ENCODE measurements at regions not wholly inside any gene's neighbourhood (a gene's known extent, or its start where the extent isn't known, plus 50 kb on each side); places are given as distances from the start of the nearest gene placed in this dataset.

- 79% methylated on average over 4 of the region's 4 CpGs for WGBS
- no peak for ATAC-seq
- H3K27ac ChIP-seq (ENCODE audit: low read length) = no peak overlapping the region
These were observed 336.5 kb downstream of the CRPPA start for GRCh38 chr7:16084875-16085274.

GRCh38 chr7:16084370-16084769, 337.0 kb downstream of the CRPPA start:
- ATAC-seq = peak in 1 of 2 donors; percentile 52
- no peaks in the 10 kb centered on the region for H3K9me3 ChIP-seq (ENCODE audit: control insufficient read depth, low read length)
- intact Hi-C loops (cut with DNase I) = no loop called here
- H3K4me1 ChIP-seq (ENCODE audit: control insufficient read depth, insufficient read depth, low read length) = no peaks in the 10 kb centered on the region
- no peak for DNase-seq
- WGBS = 41% methylated on average over 3 of the region's 3 CpGs
- H3K27ac ChIP-seq (ENCODE audit: low read length) = no peak overlapping the region
- H3K27me3 ChIP-seq (ENCODE audit: control insufficient read depth, insufficient read depth) = no peaks in the 10 kb centered on the region
- no peak overlapping the region for H3K4me3 ChIP-seq (ENCODE audit: low read length)

More at GRCh38 chr7:16084875-16085274, 336.5 kb downstream of the CRPPA start:
- H3K4me1 ChIP-seq (ENCODE audit: control insufficient read depth, insufficient read depth, low read length) = no peaks in the 10 kb centered on the region
- no peak for DNase-seq
- no peak overlapping the region for H3K4me3 ChIP-seq (ENCODE audit: low read length)
- H3K27me3 ChIP-seq (ENCODE audit: control insufficient read depth, insufficient read depth) = no peaks in the 10 kb centered on the region
- H3K9me3 ChIP-seq (ENCODE audit: control insufficient read depth, low read length) = no peaks in the 10 kb centered on the region
- intact Hi-C loops (cut with DNase I) = no loop called here

GRCh38 chr7:16083931-16084330, 337.4 kb downstream of the CRPPA start:
- Histone ChIP-seq H3K27ac (ENCODE audit: low read length) (no peak overlapping the region), H3K27me3 (ENCODE audit: control insufficient read depth, insufficient read depth) (no peaks in the 10 kb centered on the region), H3K9me3 (ENCODE audit: control insufficient read depth, low read length) (no peaks in the 10 kb centered on the region), H3K4me1 (ENCODE audit: control insufficient read depth, insufficient read depth, low read length) (no peaks in the 10 kb centered on the region), H3K4me3 (ENCODE audit: low read length) (no peak overlapping the region)
- DNase-seq (no peak), ATAC-seq (no peak)
- WGBS = 37% methylated on average over 3 of the region's 3 CpGs
- intact Hi-C loops (cut with DNase I) = no loop called here

- 88% methylated on average over 2 of the region's 2 CpGs for WGBS
- intact Hi-C loops (cut with DNase I) = no loop called here
- DNase-seq = no peak
- Histone ChIP-seq H3K4me3 (ENCODE audit: low read length) (no peak overlapping the region), H3K27ac (ENCODE audit: low read length) (no peak overlapping the region), H3K4me1 (ENCODE audit: control insufficient read depth, insufficient read depth, low read length) (no peaks in the 10 kb centered on the region), H3K27me3 (ENCODE audit: control insufficient read depth, insufficient read depth) (no peaks in the 10 kb centered on the region), H3K9me3 (ENCODE audit: control insufficient read depth, low read length) (no peaks in the 10 kb centered on the region)
- ATAC-seq = no peak
These were observed 341.2 kb downstream of the CRPPA start for GRCh38 chr7:16080131-16080530.

GRCh38 chr7:16079723-16080122, 341.6 kb downstream of the CRPPA start:
- Histone ChIP-seq H3K9me3 (ENCODE audit: control insufficient read depth, low read length) (no peaks in the 10 kb centered on the region), H3K27me3 (ENCODE audit: control insufficient read depth, insufficient read depth) (no peaks in the 10 kb centered on the region), H3K4me1 (ENCODE audit: control insufficient read depth, insufficient read depth, low read length) (no peaks in the 10 kb centered on the region), H3K27ac (ENCODE audit: low read length) (no peak overlapping the region), H3K4me3 (ENCODE audit: low read length) (no peak overlapping the region)
- no peak for DNase-seq
- ATAC-seq = no peak
- intact Hi-C loops (cut with DNase I) = loop anchor here (5.0 to 10.0 kb wide), 5 partner anchors 483 to 772 kb away; no protein-coding TSS in a partner anchor
- WGBS = 92% methylated on average over 3 of the region's 3 CpGs

GRCh38 chr7:16078076-16078952, 343.0 kb downstream of the CRPPA start:
- Histone ChIP-seq H3K4me3 (ENCODE audit: low read length) (no peak overlapping the region), H3K27me3 (ENCODE audit: control insufficient read depth, insufficient read depth) (no peaks in the 10 kb centered on the region), H3K4me1 (ENCODE audit: control insufficient read depth, insufficient read depth, low read length) (no peaks in the 10 kb centered on the region), H3K27ac (ENCODE audit: low read length) (no peak overlapping the region), H3K9me3 (ENCODE audit: control insufficient read depth, low read length) (no peaks in the 10 kb centered on the region)
- intact Hi-C loops (cut with DNase I) = loop anchor here (5.0 to 10.0 kb wide), 5 partner anchors 484 to 771 kb away; no protein-coding TSS in a partner anchor
- ATAC-seq (peak; percentile 46 to 54), DNase-seq (no peak)
- 17% methylated on average over 3 of the region's 3 CpGs for WGBS

- WGBS = 21% methylated on average over 6 of the region's 6 CpGs
- H3K27ac ChIP-seq (ENCODE audit: low read length) = no peak overlapping the region
These were observed 350.0 kb downstream of the CRPPA start for GRCh38 chr7:16071246-16071857.

GRCh38 chr7:16070806-16071205, 350.5 kb downstream of the CRPPA start:
- DNase-seq (no peak), ATAC-seq (no peak)
- no peaks in the 10 kb centered on the region for H3K27me3 ChIP-seq (ENCODE audit: control insufficient read depth, insufficient read depth)
- no peaks in the 10 kb centered on the region for H3K9me3 ChIP-seq (ENCODE audit: control insufficient read depth, low read length)
- WGBS = 81% methylated on average over 3 of the region's 3 CpGs
- intact Hi-C loops (cut with DNase I) = loop anchor here in 2 of 4 donors (5.0 to 10.0 kb wide), 3 partner anchors 494 to 756 kb away; no protein-coding TSS in a partner anchor
- no peak overlapping the region for H3K4me3 ChIP-seq (ENCODE audit: low read length)
- H3K27ac ChIP-seq (ENCODE audit: low read length) = no peak overlapping the region
- no peaks in the 10 kb centered on the region for H3K4me1 ChIP-seq (ENCODE audit: control insufficient read depth, insufficient read depth, low read length)

More at GRCh38 chr7:16071246-16071857, 350.0 kb downstream of the CRPPA start:
- intact Hi-C loops (cut with DNase I) = loop anchor here in 2 of 4 donors (5.0 to 10.0 kb wide), 3 partner anchors 493 to 757 kb away; no protein-coding TSS in a partner anchor
- H3K9me3 ChIP-seq (ENCODE audit: control insufficient read depth, low read length) = no peaks in the 10 kb centered on the region
- no peaks in the 10 kb centered on the region for H3K27me3 ChIP-seq (ENCODE audit: control insufficient read depth, insufficient read depth)
- peak in 1 of 2 donors; percentile 58 for ATAC-seq
- H3K4me1 ChIP-seq (ENCODE audit: control insufficient read depth, insufficient read depth, low read length) = no peaks in the 10 kb centered on the region
- peak in 1 of 3 donors; percentile 48 for DNase-seq
- H3K4me3 ChIP-seq (ENCODE audit: low read length) = no peak overlapping the region

GRCh38 chr7:16069998-16070397, 351.3 kb downstream of the CRPPA start:
- H3K4me3 ChIP-seq (ENCODE audit: low read length) = no peak overlapping the region
- 65% methylated on average over 5 of the region's 5 CpGs for WGBS
- no peaks in the 10 kb centered on the region for H3K9me3 ChIP-seq (ENCODE audit: control insufficient read depth, low read length)
- H3K27me3 ChIP-seq (ENCODE audit: control insufficient read depth, insufficient read depth) = no peaks in the 10 kb centered on the region
- H3K4me1 ChIP-seq (ENCODE audit: control insufficient read depth, insufficient read depth, low read length) = no peaks in the 10 kb centered on the region
- DNase-seq = no peak
- H3K27ac ChIP-seq (ENCODE audit: low read length) = no peak overlapping the region
- no peak for ATAC-seq
- intact Hi-C loops (cut with DNase I) = loop anchor here in 2 of 4 donors (5.0 to 10.0 kb wide), 5 partner anchors 235 to 755 kb away; partner anchors contain the start of gene MEOX2 (in 1 of the 2)

- H3K9me3 ChIP-seq (ENCODE audit: control insufficient read depth, low read length) = no peaks in the 10 kb centered on the region
- DNase-seq = no peak
- WGBS = 60% methylated on average over 2 of the region's 2 CpGs
- no peak for ATAC-seq
- H3K27me3 ChIP-seq (ENCODE audit: control insufficient read depth, insufficient read depth) = no peaks in the 10 kb centered on the region
- H3K4me1 ChIP-seq (ENCODE audit: control insufficient read depth, insufficient read depth, low read length) = no peaks in the 10 kb centered on the region
- intact Hi-C loops (cut with DNase I) = loop anchor here in 1 of 4 donors (10.0 kb wide), 2 partner anchors 233 to 383 kb away; partner anchors contain the start of gene MEOX2
- H3K27ac ChIP-seq (ENCODE audit: low read length) = no peak overlapping the region
- H3K4me3 ChIP-seq (ENCODE audit: low read length) = no peak overlapping the region
These were observed 353.2 kb downstream of the CRPPA start for GRCh38 chr7:16068183-16068582.

- intact Hi-C loops (cut with DNase I) = loop anchor here in 1 of 4 donors (10.0 kb wide), 2 partner anchors 233 to 383 kb away; partner anchors contain the start of gene MEOX2
- no peaks in the 10 kb centered on the region for H3K4me1 ChIP-seq (ENCODE audit: control insufficient read depth, insufficient read depth, low read length)
- H3K27ac ChIP-seq (ENCODE audit: low read length) = peak overlapping the region; percentile 70
- peak overlapping the region; percentile 16 for H3K4me3 ChIP-seq (ENCODE audit: low read length)
- H3K9me3 ChIP-seq (ENCODE audit: control insufficient read depth, low read length) = no peaks in the 10 kb centered on the region
- H3K27me3 ChIP-seq (ENCODE audit: control insufficient read depth, insufficient read depth) = no peaks in the 10 kb centered on the region
- peak; percentile 34 to 53 for ATAC-seq
- WGBS = 15% methylated on average over 7 of the region's 7 CpGs
- DNase-seq = no peak
These were observed 353.6 kb downstream of the CRPPA start for GRCh38 chr7:16067711-16068110.

Measured in right cardiac atrium (tissue), 5 donors.